Colonic mucosa (tissue), 4 donors: ENCODE measurements at regions not wholly inside any gene's neighbourhood (a gene's known extent, or its start where the extent isn't known, plus 50 kb on each side); places are given as distances from the start of the nearest gene placed in this dataset.

Source experiments
- DNase-seq: peaks from one replicate; pipeline ENCODE4 v3.0.0-alpha.2; 2020
- H3K27ac ChIP-seq: fragments of 200-600 bp; one replicate; pipeline ENCODE4 v1.8.0; 2021
- H3K27me3 ChIP-seq: fragments of 200-600 bp; one replicate; pipeline ENCODE4 v1.8.0; 2021
- H3K36me3 ChIP-seq: fragments of 200-600 bp; one replicate; pipeline ENCODE4 v1.8.0; 2021
- H3K4me1 ChIP-seq: fragments of 200-600 bp; one replicate; pipeline ENCODE4 v1.8.0; 2021; ENCODE audit warnings: mild to moderate bottlenecking
- H3K4me3 ChIP-seq: fragments of 200-600 bp; one replicate; pipeline ENCODE4 v1.8.0; 2021
- H3K9ac ChIP-seq, 2 donors: one replicate each; pipeline ENCODE4 v1.7.0; 2013; ENCODE audit warnings: control low read depth in 2 of 2, low read depth in 2 of 2, low read length in 2 of 2
- H3K9me3 ChIP-seq: fragments of 200-600 bp; one replicate; pipeline ENCODE4 v1.8.0; 2021
- CTCF ChIP-seq: fragments of 200-600 bp; IDR thresholded peaks from one replicate; pipeline ENCODE4 v1.8.0; 2022; ENCODE audit warnings: antibody characterized with exemption, mild to moderate bottlenecking
- intact Hi-C: fragments of 100-400 bp; cut with DNase I; formaldehyde crosslinking; loops from one replicate; pipeline ENCODE4 v1.14.1; 2022
- donor health status: healthy.
- donor health status: DM: no; HTN: no; CAD: no.
- donor health status: DM: no; HTN: no; CAD: no.

- Histone ChIP-seq H3K4me1 (no peaks in the 10 kb centered on the region), H3K27ac (no peak overlapping the region), H3K9ac (no peak overlapping the region), H3K4me3 (no peak overlapping the region), H3K36me3 (no peaks in the 10 kb centered on the region), H3K9me3 (no peaks in the 10 kb centered on the region), H3K27me3 (no peaks in the 10 kb centered on the region)
- DNase-seq, result no peak
- TF ChIP-seq CTCF, result no peak
- intact Hi-C loops, result no loop called here
Observed at GRCh38 chr5:68722357-68722756, 371.5 kb upstream of the SLC30A5 start.

GRCh38 chr5:68725905-68726683, 367.7 kb upstream of the SLC30A5 start:
- H3K9ac ChIP-seq, result no peak overlapping the region
- intact Hi-C loops, result no loop called here
- no peak overlapping the region for H3K27ac ChIP-seq
- no peaks in the 10 kb centered on the region for H3K27me3 ChIP-seq
- H3K36me3 ChIP-seq, result no peaks in the 10 kb centered on the region
- H3K9me3 ChIP-seq, result no peaks in the 10 kb centered on the region
- TF ChIP-seq CTCF, result no peak
- no peak overlapping the region for H3K4me3 ChIP-seq
- DNase-seq, result no peak
- H3K4me1 ChIP-seq, result peaks cover 6% of the 10 kb centered on the region

GRCh38 chr5:68727931-68728330, 365.9 kb upstream of the SLC30A5 start:
- peaks cover 6% of the 10 kb centered on the region for H3K4me1 ChIP-seq
- no peak for DNase-seq
- H3K27me3 ChIP-seq, result no peaks in the 10 kb centered on the region
- no peaks in the 10 kb centered on the region for H3K36me3 ChIP-seq
- intact Hi-C loops, result no loop called here
- H3K27ac ChIP-seq, result no peak overlapping the region
- H3K4me3 ChIP-seq, result no peak overlapping the region
- H3K9me3 ChIP-seq, result no peaks in the 10 kb centered on the region
- TF ChIP-seq CTCF, result no peak
- H3K9ac ChIP-seq, result no peak overlapping the region

- Histone ChIP-seq H3K4me3 (no peak overlapping the region), H3K36me3 (no peaks in the 10 kb centered on the region), H3K9ac (no peak overlapping the region), H3K9me3 (no peaks in the 10 kb centered on the region), H3K4me1 (peaks cover 6% of the 10 kb centered on the region), H3K27ac (no peak overlapping the region), H3K27me3 (no peaks in the 10 kb centered on the region)
- DNase-seq, result no peak
- no peak for TF ChIP-seq CTCF
- intact Hi-C loops, result no loop called here
Observed at GRCh38 chr5:68729678-68730077, 364.1 kb upstream of the SLC30A5 start.

- Histone ChIP-seq H3K9me3 (no peaks in the 10 kb centered on the region), H3K27ac (no peak overlapping the region), H3K36me3 (no peaks in the 10 kb centered on the region), H3K27me3 (no peaks in the 10 kb centered on the region), H3K4me1 (peaks cover 6% of the 10 kb centered on the region), H3K4me3 (no peak overlapping the region), H3K9ac (no peak overlapping the region)
- TF ChIP-seq CTCF, result no peak
- intact Hi-C loops, result no loop called here
- DNase-seq, result no peak
Observed at GRCh38 chr5:68730220-68730978, 363.4 kb upstream of the SLC30A5 start.
